GM23248 (cell line): ENCODE measurements at regions not wholly inside any gene's neighbourhood (a gene's known extent, or its start where the extent isn't known, plus 50 kb on each side); places are given as distances from the start of the nearest gene placed in this dataset.

Source experiments
- DNase-seq: peaks from one replicate; pipeline ENCODE4 v3.0.0-alpha.2; 2015
- H2AFZ ChIP-seq: fragments of 200-600 bp; sonication (generic); 2 replicates; pipeline ENCODE4 v1.6.1; 2016; ENCODE audit warnings: antibody characterized with exemption
- H3F3A ChIP-seq: fragments of 200-600 bp; sonication (generic); 2 replicates; pipeline ENCODE4 v1.6.1; 2016; ENCODE audit warnings: mild to moderate bottlenecking, antibody characterized with exemption, mixed run types; ENCODE audit not compliant: insufficient read depth
- H3K27ac ChIP-seq: fragments of 200-600 bp; sonication (generic); 2 replicates; pipeline ENCODE4 v1.5.1; 2016; ENCODE audit warnings: mild to moderate bottlenecking
- H3K27me3 ChIP-seq: fragments of 200-600 bp; sonication (generic); replicated peaks from 2 replicates; pipeline ENCODE4 v1.6.1; 2016; ENCODE audit warnings: mild to moderate bottlenecking; ENCODE audit not compliant: insufficient read depth
- H3K36me3 ChIP-seq: fragments of 200-600 bp; sonication (generic); 2 replicates; pipeline ENCODE4 v1.6.1; 2016; ENCODE audit warnings: low read depth, mild to moderate bottlenecking
- H3K4me1 ChIP-seq: fragments of 200-600 bp; sonication (generic); 2 replicates; pipeline ENCODE4 v1.6.1; 2016; ENCODE audit warnings: mild to moderate bottlenecking; ENCODE audit not compliant: insufficient read depth
- H3K4me2 ChIP-seq: fragments of 200-600 bp; sonication (generic); one replicate; pipeline ENCODE4 v1.6.1; 2016; ENCODE audit warnings: mild to moderate bottlenecking; ENCODE audit not compliant: unreplicated experiment
- H3K4me3 ChIP-seq: fragments of 200-600 bp; sonication (generic); 2 replicates; pipeline ENCODE4 v1.5.1; 2016; ENCODE audit warnings: mild to moderate bottlenecking
- H3K79me2 ChIP-seq: fragments of 200-600 bp; sonication (generic); 2 replicates; pipeline ENCODE4 v1.6.1; 2016; ENCODE audit warnings: mild to moderate bottlenecking; ENCODE audit not compliant: insufficient read depth
- H3K9ac ChIP-seq: fragments of 200-600 bp; sonication (generic); 2 replicates; pipeline ENCODE4 v1.6.1; 2016; ENCODE audit warnings: mild to moderate bottlenecking
- H3K9me2 ChIP-seq: fragments of 200-600 bp; sonication (generic); 2 replicates; pipeline ENCODE4 v1.6.1; 2016; ENCODE audit warnings: mixed run types, mild to moderate bottlenecking, moderate library complexity; ENCODE audit not compliant: insufficient read depth
- H3K9me3 ChIP-seq: fragments of 200-600 bp; sonication (generic); one replicate; pipeline ENCODE4 v1.6.1; 2017; ENCODE audit warnings: low read depth
- H4K20me1 ChIP-seq: fragments of 200-600 bp; sonication (generic); 2 replicates; pipeline ENCODE4 v1.6.0; 2016; ENCODE audit not compliant: insufficient read depth
- EZH2 ChIP-seq: fragments of 200-600 bp; sonication (generic); IDR thresholded peaks from 2 replicates; pipeline ENCODE4 v1.6.1; 2018; ENCODE audit warnings: antibody characterized with exemption, mild to moderate bottlenecking; ENCODE audit not compliant: insufficient read depth, poor library complexity, severe bottlenecking
- EZH2phosphoT487 ChIP-seq: fragments of 200-600 bp; sonication (generic); IDR thresholded peaks from 2 replicates; pipeline ENCODE4 v1.6.1; 2018; ENCODE audit warnings: antibody characterized with exemption, moderate library complexity, mild to moderate bottlenecking, low read depth; ENCODE audit not compliant: insufficient read depth
- WGBS, 2 experiments: methylation state at CpG; one replicate each; pipeline ENCODE4 v1.1.6; 2015 to 2017; ENCODE audit warnings: low lambda C conversion rate in 2 of 2, low coverage in 1 of 2; ENCODE audit errors: missing lambda C conversion rate in 2 of 2; 5-methylcytosine and 5-hydroxymethylcytosine counted together
- in situ Hi-C: fragments of 300-500 bp; cut with MboI; formaldehyde crosslinking; loops from 2 replicates; pipeline ENCODE4 v1.15.0; 2020

GRCh38 chr22:27115816-27116256 is 458.4 kb downstream of the MIAT start:
- Histone ChIP-seq H3F3A (peaks cover 33% of the 10 kb centered on the region), H3K27ac (peak overlapping the region; percentile 62), H3K4me3 (no peak overlapping the region), H2AFZ (no peak overlapping the region), H3K79me2 (no peaks in the 10 kb centered on the region), H3K9ac (no peak overlapping the region), H3K9me2 (no peaks in the 10 kb centered on the region), H3K9me3 (no peaks in the 10 kb centered on the region), H3K4me1 (peaks cover 45% of the 10 kb centered on the region), H3K4me2 (peak overlapping the region; percentile 43), H3K36me3 (no peaks in the 10 kb centered on the region), H4K20me1 (no peaks in the 10 kb centered on the region), H3K27me3 (no peaks in the 10 kb centered on the region)
- in situ Hi-C loops = no loop called here
- peak; percentile 83 for DNase-seq
- TF ChIP-seq EZH2 = no peak
- TF ChIP-seq EZH2phosphoT487 = 0 out of 2 replicates have a peak, but pooled peaks have one; percentile 52
- WGBS, 2 experiments = 2 to 4% methylated on average over 5 of the region's 5 CpGs

- Histone ChIP-seq H3K27ac (peak overlapping the region; percentile 62), H3K9me3 (no peaks in the 10 kb centered on the region), H3K4me2 (peak overlapping the region; percentile 43), H3F3A (peaks cover 33% of the 10 kb centered on the region), H3K36me3 (no peaks in the 10 kb centered on the region), H3K9ac (no peak overlapping the region), H2AFZ (no peak overlapping the region), H3K9me2 (no peaks in the 10 kb centered on the region), H3K4me3 (no peak overlapping the region), H4K20me1 (no peaks in the 10 kb centered on the region), H3K79me2 (no peaks in the 10 kb centered on the region), H3K27me3 (no peaks in the 10 kb centered on the region), H3K4me1 (peaks cover 39% of the 10 kb centered on the region)
- 97% methylated on average over 2 of the region's 2 CpGs for WGBS, 2 experiments
- TF ChIP-seq EZH2 (no peak), EZH2phosphoT487 (no peak)
- DNase-seq = no peak
- in situ Hi-C loops = no loop called here
Observed at GRCh38 chr22:27116312-27117086, 459.1 kb downstream of the MIAT start.

GRCh38 chr22:27120036-27120435 is 462.6 kb downstream of the MIAT start:
- Histone ChIP-seq H3K9me2 (no peaks in the 10 kb centered on the region), H3K4me1 (peaks cover 26% of the 10 kb centered on the region), H3K27me3 (no peaks in the 10 kb centered on the region), H3K9ac (no peak overlapping the region), H3F3A (peaks cover 19% of the 10 kb centered on the region), H3K27ac (no peak overlapping the region), H3K79me2 (no peaks in the 10 kb centered on the region), H3K4me3 (no peak overlapping the region), H4K20me1 (no peaks in the 10 kb centered on the region), H3K4me2 (no peak overlapping the region), H3K9me3 (no peaks in the 10 kb centered on the region), H3K36me3 (no peaks in the 10 kb centered on the region), H2AFZ (no peak overlapping the region)
- DNase-seq = no peak
- in situ Hi-C loops = no loop called here
- TF ChIP-seq EZH2 = no peak
- TF ChIP-seq EZH2phosphoT487 = no peak

GRCh38 chr22:27122574-27122973 is 465.2 kb downstream of the MIAT start:
- Histone ChIP-seq H3K27ac (no peak overlapping the region), H3K9me3 (no peaks in the 10 kb centered on the region), H3K36me3 (no peaks in the 10 kb centered on the region), H3K4me3 (no peak overlapping the region), H3K79me2 (no peaks in the 10 kb centered on the region), H4K20me1 (no peaks in the 10 kb centered on the region), H3K9me2 (no peaks in the 10 kb centered on the region), H3K4me1 (peaks cover 12% of the 10 kb centered on the region), H3F3A (peaks cover 17% of the 10 kb centered on the region; the same call in 1 of the 2 replicates), H3K4me2 (no peak overlapping the region), H3K27me3 (no peaks in the 10 kb centered on the region), H2AFZ (no peak overlapping the region), H3K9ac (no peak overlapping the region)
- no peak for TF ChIP-seq EZH2phosphoT487
- TF ChIP-seq EZH2 = no peak
- in situ Hi-C loops = no loop called here
- WGBS, 2 experiments = 89 to 90% methylated on average over 11 of the region's 11 CpGs
- DNase-seq = no peak
